HG02870 (cell line): ENCODE measurements at regions not wholly inside any gene's neighbourhood (a gene's known extent, or its start where the extent isn't known, plus 50 kb on each side); places are given as distances from the start of the nearest gene placed in this dataset.
"Not testable (repeated sequence)": the region's sequence is repeated elsewhere in the genome, so short reads cannot be mapped to it uniquely, and the experiment has no call there.

Experiments used
- ATAC-seq: cut with Tn5 transposase; IDR thresholded peaks from one replicate; pipeline ENCODE4 v1.9.1; 2021; ENCODE audit warnings: mild to moderate bottlenecking, moderate library complexity; ENCODE audit not compliant: unreplicated experiment

- ATAC-seq: peak; percentile 91
Measured at GRCh38 chr14:38721822-38722431, 381.1 kb downstream of the SEC23A start.

DNA sequence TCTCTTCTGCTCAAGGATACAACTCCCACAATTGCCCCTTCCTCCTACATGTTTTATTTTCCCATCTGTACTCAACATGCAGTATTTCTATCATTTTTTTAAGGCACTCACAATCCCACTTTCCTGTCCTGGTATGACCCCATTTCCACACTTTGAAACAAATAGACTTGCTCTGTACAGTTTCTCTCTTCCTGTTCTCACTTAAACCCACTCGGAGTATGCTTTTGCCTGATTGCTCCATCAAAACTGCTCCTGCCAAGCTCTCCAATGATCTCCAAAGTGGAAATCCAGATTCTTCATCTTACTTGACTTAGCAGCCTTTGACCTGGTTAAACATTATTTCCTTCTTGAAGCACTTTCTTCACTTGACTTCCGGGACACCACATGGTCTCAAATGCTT lies 384.5 kb downstream of the SEC23A start:
- no peak for ATAC-seq

DNA sequence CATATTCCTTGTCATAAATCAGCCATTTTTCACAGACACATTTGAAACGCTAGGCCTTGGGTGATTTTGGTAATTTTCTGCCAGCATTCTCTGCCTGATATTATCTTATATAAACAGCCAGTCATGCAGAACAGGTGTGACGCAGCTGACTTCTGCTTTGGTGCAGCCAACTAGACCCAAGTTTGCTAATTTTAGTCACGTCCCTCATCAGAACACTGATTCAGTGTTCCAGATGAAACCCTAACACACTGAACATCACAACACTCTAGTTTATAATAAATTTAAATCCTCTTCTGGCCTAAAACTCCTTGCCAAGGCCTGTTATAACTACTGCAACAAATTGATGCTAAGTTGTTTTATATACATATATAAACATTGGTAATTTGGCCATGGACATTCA lies 386.1 kb downstream of the SEC23A start:
- no peak for ATAC-seq

GRCh38 chr14:38710881-38711280 lies 392.2 kb downstream of the SEC23A start:
- no peak for ATAC-seq

GRCh38 chr14:38710196-38710595 lies 392.8 kb downstream of the SEC23A start:
- no peak for ATAC-seq

DNA sequence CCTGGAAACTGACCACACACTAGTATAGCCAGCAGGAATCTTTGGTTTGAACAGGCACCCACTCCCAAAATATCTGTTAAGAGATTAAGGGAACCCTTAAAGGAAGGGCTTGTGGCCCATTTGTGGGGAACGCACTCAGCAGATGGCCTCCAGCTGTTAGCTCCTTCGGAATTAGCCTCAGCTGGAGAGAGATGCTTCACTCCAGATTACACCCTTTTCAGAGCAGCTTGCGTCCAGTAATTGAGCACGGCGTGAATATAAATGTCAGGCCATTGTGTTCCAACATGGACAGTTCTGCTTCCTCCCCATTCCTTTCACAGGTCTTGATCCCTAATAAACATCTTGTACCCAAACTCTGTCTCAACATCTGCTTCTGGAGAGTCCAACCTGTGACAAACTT lies 397.8 kb downstream of the SEC23A start:
- ATAC-seq: no peak

- no peak for ATAC-seq
Measured at GRCh38 chr14:38704220-38704619, 398.8 kb downstream of the SEC23A start.

- no peak for ATAC-seq
Measured at GRCh38 chr14:38696925-38697324, 406.1 kb downstream of the SEC23A start.

- no peak for ATAC-seq
Measured at GRCh38 chr14:38693423-38693822, 409.6 kb downstream of the SEC23A start.

DNA sequence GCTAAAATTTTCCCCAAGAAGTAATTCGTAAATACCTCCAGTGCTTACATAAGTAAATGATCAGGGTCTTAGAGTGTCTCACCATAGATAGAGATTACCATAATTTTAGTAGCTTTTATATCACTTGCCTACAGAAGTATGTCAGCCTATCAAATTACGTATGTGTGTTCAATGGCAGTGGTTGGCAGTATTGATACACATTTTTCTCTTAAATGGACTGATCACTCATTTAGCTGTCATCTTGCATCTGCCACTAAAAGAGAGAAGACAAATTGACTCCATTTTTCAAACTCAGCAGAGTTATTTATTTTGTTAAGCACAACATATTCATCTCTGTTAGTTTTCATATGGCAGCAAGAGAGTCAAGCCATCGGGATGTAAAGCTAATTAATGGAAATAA lies 413.1 kb upstream of the CLEC14A start:
- ATAC-seq: no peak

DNA sequence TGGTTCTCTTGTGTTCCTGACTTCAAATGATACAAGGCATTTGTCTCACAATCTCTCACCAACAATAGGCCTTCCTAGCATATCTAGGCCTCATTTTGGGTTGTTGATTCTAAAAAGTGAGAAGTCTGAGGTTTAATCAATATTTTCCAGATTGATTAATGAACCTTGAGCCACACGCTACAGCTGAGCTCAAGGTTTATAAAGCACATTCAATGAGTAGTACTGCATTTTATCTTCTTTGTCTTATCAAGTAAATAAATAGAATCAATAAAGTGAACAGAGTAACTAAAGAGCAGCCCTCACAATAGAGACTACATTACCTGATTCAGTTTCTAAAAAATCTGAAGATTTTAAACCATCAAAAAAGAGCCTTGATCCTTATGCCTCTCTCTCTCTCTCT lies 407.5 kb upstream of the CLEC14A start:
- no peak for ATAC-seq

DNA sequence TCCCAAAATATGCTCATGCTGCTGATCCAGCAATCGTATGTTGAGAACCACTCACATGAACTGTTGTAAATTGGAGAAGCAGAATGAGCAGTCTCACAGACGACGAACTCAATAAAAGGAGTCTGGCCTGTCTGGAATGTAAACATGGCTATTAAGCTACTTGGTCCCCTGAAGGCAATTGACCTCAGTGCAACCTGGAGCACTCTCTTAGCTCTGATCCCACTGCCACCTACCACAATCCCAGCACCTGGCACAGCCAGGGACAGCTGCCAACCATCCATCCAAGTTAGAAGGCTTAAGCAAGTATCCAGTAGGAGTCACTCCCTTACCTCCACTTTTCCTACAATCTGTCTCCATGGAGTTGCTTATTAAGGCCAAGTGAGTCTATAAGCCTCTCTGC lies 406.9 kb upstream of the CLEC14A start:
- ATAC-seq: no peak

DNA sequence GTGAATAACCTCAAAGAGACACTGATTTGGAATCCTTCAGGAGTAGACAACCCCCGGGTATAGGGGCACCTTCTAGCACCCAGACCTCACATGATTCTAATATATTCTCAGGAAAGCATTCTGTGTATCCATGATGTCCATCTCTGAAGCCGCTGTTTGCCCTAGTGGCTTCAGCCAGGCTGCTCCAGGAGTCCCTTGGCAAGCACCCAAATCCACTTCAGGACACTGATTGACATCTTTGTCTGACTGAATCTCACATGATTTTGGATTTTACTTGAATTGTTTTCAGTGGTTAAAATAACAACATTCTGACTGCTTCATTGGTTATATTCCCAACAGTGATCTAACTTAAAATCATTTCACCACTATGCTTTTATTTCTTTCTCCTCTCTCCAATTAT lies 390.5 kb upstream of the CLEC14A start:
- no peak for ATAC-seq

DNA sequence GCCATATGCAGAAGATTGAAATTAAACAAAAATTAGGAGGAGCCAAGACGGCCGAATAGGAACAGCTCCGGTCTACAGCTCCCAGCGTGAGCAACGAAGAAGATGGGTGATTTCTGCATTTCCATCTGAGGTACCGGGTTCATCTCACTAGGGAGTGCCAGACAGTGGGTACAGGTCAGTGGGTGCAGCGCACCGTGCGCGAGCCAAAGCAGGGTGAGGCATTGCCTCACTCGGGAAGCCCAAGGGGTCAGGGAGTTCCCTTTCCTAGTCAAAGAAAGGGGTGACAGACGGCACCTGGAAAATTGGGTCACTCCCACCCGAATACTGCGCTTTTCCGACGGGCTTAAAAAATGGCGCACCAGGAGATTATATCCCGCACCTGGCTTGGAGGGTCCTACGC lies 379.0 kb upstream of the CLEC14A start:
- ATAC-seq: not testable (repeated sequence)

GRCh38 chr14:38629412-38629811 lies 373.5 kb upstream of the CLEC14A start:
- ATAC-seq: no peak

GRCh38 chr14:38627163-38627562 lies 371.3 kb upstream of the CLEC14A start:
- ATAC-seq: no peak

DNA sequence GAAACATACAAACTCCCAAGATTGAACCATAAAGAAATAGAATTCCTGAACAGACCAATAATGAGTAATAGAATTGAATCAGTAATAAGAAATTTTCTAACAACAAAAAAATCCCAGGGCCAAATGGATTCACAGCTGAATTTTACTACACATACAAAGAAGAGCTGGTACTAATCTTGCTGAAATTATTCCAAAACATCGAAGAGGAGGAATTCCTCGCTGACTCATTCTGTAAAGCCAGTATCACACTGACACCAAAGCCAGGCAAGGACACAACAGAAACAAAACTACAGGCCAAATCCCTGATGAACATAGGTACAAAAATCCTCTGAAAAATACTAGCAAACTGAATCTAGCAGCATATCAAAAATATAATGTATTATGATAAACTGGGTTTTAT lies 367.8 kb upstream of the CLEC14A start:
- ATAC-seq: no peak

GRCh38 chr14:38618514-38618913 lies 362.6 kb upstream of the CLEC14A start:
- ATAC-seq: no peak

GRCh38 chr14:38616959-38617358 lies 361.1 kb upstream of the CLEC14A start:
- ATAC-seq: no peak

GRCh38 chr14:38611928-38612327 lies 356.0 kb upstream of the CLEC14A start:
- no peak for ATAC-seq

GRCh38 chr14:38608244-38608643 lies 352.4 kb upstream of the CLEC14A start:
- ATAC-seq: no peak

DNA sequence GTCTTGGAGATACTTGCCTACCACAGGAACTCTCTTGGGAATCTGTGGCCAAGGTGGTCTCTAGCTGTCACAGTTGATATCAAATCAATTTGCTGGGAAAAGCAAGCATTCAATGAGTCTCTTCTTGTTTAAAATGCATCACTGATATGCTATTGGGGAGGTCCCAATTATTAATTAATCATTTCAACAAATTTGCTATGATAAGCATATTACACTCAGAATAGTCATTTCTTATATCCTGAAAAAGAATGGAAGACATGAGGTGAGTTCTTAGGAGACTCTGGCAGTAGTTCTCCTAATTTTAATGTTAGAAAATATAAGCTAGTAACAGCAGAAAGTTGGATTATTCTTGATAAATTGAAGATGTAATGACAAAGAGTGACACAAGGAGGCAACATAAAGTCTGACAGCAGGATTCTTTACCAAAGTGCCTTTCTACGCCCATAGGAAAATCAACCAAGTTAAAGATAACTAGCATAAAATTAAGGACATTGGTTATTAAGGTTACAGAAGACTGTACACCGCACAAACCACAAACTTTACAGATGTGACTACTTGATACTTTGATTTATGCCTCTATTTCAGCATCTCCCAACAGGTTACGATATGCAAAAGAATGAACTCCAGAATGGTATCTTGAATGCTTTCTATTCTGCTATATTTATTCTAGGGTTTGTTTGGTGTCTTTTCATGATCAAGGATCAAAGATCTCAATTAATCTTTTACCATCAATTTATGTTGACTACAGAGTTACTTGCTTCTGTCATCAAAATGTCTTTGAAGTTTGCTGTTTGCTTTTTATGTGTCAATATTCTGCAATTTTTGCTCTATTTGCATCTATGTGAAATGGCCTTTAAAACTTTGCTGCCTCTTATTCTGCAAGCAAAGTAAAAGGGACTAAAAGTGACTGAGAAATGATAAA lies 349.6 kb upstream of the CLEC14A start:
- no peak for ATAC-seq
